HepG2 (cell line): ENCODE measurements at regions not wholly inside any gene's neighbourhood (a gene's known extent, or its start where the extent isn't known, plus 50 kb on each side); places are given as distances from the start of the nearest gene placed in this dataset.

Experiments
- CTCF ChIP-seq: sonication (generic); formaldehyde crosslinking; IDR thresholded peaks from 2 replicates; pipeline ENCODE4 v1.5.0; 2020; ENCODE audit warnings: mild to moderate bottlenecking, missing genetic modification reagents, moderate library complexity
- HBP1 ChIP-seq: IDR thresholded peaks from 2 replicates; pipeline ENCODE4 v1.6.1; 2016; ENCODE audit warnings: low read depth, control low read depth
- MXI1 ChIP-seq: IDR thresholded peaks from 3 replicates; pipeline ENCODE4 v1.6.1; 2012; ENCODE audit warnings: low read depth, low read length, inconsistent platforms, borderline replicate concordance
- NR2F1 ChIP-seq, 2 experiments: fragments of 450-650 bp in 1 of 2; formaldehyde crosslinking in 1 of 2; IDR thresholded peaks; 2 replicates each; pipeline versions ENCODE4 v1.5.0 to v1.6.1; 2016 to 2020; ENCODE audit warnings: mild to moderate bottlenecking in 1 of 2, missing compliant biosample characterization in 1 of 2, missing genetic modification reagents in 1 of 2, moderate library complexity in 1 of 2
- RAD21 ChIP-seq: fragments of 450-650 bp; formaldehyde crosslinking; IDR thresholded peaks from 2 replicates; pipeline ENCODE4 v1.5.0; 2020; ENCODE audit warnings: mild to moderate bottlenecking
- REST ChIP-seq, 2 experiments: IDR thresholded peaks; 2 replicates each; pipeline ENCODE4 v1.6.1; 2011 to 2012; ENCODE audit warnings: low read length in 2 of 2, borderline replicate concordance in 1 of 2, low read depth in 1 of 2, mild to moderate bottlenecking in 1 of 2, moderate library complexity in 1 of 2
- RNF219 ChIP-seq: sonication (generic); formaldehyde crosslinking; IDR thresholded peaks from 2 replicates; pipeline ENCODE4 v1.5.0; 2020; ENCODE audit warnings: mild to moderate bottlenecking, missing genetic modification reagents
- SUZ12 ChIP-seq: fragments of 150-350 bp; IDR thresholded peaks from 2 replicates; pipeline ENCODE4 v1.6.1; 2014; ENCODE audit warnings: low read depth, low read length
- ZBTB1 ChIP-seq: sonication (generic); formaldehyde crosslinking; IDR thresholded peaks from 2 replicates; pipeline ENCODE4 v1.4.0; 2020; ENCODE audit warnings: missing genetic modification reagents, borderline replicate concordance
- ZNF816 ChIP-seq: sonication (generic); formaldehyde crosslinking; IDR thresholded peaks from 2 replicates; pipeline ENCODE4 v1.8.0; 2022; ENCODE audit warnings: missing genetic modification reagents, mild to moderate bottlenecking, borderline replicate concordance

GRCh38 chr5:107219993-107220392 is 450.7 kb downstream of the EFNA5 start:
- TF ChIP-seq REST (IDR thresholded peaks at IDR 0.05; ENCODE audit: borderline replicate concordance in 1 of 2, low read depth in 1 of 2, low read length in 2 of 2) (no peak), SUZ12 (no peak), NR2F1 (CRISPR knock-in tag; IDR thresholded peaks at IDR 0.05) (no peak), CTCF (no peak), RNF219 (no peak), ZNF816 (no peak), MXI1 (no peak), HBP1 (no peak), ZBTB1 (CRISPR knock-in tag) (no peak), RAD21 (CRISPR knock-in tag) (no peak)
